HG03442 (cell line): ENCODE measurements at regions not wholly inside any gene's neighbourhood (a gene's known extent, or its start where the extent isn't known, plus 50 kb on each side); places are given as distances from the start of the nearest gene placed in this dataset.
"Not testable (repeated sequence)": the region's sequence is repeated elsewhere in the genome, so short reads cannot be mapped to it uniquely, and the experiment has no call there.

Experiments
- ATAC-seq: cut with Tn5 transposase; IDR thresholded peaks from one replicate; pipeline ENCODE4 v1.9.1; 2021; ENCODE audit warnings: mild to moderate bottlenecking, moderate library complexity; ENCODE audit not compliant: unreplicated experiment

DNA sequence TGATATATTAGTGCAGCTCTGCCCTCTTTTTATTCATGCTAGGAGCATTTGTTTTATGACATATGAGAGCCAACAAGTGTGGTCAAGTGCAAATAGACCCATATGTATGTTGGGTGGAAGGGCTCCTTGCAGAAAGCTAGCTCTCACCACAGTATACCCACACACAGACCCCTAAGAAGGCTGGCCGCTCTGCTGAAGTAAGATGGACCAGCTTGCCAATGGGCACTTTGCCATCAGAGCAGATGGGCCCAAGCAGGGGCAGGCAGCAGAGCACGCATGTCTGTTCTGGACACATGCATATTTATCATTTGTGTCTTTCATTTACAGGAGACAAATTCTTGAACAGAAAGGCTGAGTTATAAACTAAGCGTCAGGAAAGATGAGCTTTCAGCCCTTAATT, 187.5 kb upstream of the DTNA start:
- no peak for ATAC-seq

GRCh38 chr18:34525244-34525643, 184.9 kb upstream of the DTNA start:
- ATAC-seq, result no peak

DNA sequence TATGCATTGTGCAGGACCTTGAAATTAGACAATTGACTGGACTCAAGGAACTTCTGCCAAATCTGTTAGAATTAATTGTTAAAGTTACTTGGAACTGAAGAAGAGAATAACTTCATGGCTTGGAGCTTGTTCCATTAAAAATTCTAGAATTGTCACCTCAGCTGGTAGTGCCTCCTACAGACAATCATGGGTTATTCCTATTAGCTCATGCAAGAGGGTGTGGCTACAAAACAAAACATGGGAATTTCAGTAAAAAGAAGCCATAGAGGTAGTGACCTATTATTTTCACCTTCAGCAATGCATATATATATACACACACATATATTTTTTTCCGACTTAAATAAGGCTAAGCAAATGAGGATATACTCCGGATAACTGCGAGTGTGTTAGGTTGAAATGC, 181.9 kb upstream of the DTNA start:
- ATAC-seq, result no peak

- no peak for ATAC-seq
These were observed 180.5 kb upstream of the DTNA start for GRCh38 chr18:34529358-34530335.

GRCh38 chr18:34531110-34531509, 179.0 kb upstream of the DTNA start:
- no peak for ATAC-seq

- not testable (repeated sequence) for ATAC-seq
These were observed 175.5 kb upstream of the DTNA start for GRCh38 chr18:34534642-34535041.

DNA sequence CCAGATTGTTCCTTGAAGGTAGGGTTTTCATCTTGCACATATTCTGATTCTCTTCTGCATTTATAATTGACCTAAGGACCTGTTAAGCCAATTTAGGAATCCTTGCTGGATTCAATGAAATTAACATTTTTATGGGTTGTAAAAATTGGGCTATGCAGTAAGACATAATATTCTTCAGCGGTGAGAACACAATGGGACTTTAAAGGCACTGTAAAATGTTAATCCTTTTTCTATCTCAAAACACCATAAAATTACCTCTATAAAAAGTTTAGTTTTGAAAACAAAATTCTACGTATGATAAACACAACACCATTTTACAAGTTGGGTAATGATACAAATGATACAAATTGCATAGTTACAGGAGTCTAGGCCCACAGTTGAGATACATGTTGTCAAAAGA, 169.2 kb upstream of the DTNA start:
- ATAC-seq, result no peak

GRCh38 chr18:34542625-34543024, 167.5 kb upstream of the DTNA start:
- no peak for ATAC-seq

DNA sequence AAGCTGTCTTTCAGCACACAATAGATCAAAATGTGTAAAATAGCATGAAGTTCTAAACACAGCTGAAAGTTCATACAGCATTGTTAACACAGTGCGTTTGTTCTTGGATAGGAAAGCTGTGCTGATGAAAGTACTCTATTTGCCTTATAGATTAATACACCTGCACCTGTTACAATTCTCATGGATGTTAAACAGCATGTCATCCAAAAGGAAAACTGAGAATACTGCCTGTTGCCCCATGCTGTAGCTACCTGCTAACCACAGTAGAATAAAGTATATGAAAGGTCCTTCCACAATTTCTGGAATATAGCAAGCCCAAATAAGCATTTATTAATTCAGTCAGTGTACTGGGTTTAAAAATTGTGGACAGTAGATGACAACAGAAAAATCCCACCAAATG, 166.7 kb upstream of the DTNA start:
- ATAC-seq, result no peak

GRCh38 chr18:34543945-34544344, 166.2 kb upstream of the DTNA start:
- no peak for ATAC-seq

DNA sequence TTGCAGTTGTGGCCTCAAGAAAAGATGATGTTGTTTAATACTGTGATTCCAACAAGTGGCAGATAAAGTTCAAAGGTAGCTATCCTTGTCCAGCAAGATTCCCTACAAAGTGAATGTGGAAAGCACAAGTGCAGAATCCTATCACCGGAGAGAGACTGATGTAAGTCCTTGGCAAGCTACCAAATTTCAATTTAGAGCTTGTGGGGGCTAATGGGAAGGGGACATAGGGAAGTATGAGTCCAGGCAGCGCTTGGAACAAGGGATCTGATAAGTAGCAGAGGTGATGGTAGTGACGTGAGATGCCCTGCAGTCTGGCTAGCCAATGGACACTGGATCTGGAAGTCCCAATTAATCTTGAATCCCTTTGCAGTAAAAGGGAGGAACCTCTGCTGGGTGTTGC, 165.2 kb upstream of the DTNA start:
- ATAC-seq, result no peak

DNA sequence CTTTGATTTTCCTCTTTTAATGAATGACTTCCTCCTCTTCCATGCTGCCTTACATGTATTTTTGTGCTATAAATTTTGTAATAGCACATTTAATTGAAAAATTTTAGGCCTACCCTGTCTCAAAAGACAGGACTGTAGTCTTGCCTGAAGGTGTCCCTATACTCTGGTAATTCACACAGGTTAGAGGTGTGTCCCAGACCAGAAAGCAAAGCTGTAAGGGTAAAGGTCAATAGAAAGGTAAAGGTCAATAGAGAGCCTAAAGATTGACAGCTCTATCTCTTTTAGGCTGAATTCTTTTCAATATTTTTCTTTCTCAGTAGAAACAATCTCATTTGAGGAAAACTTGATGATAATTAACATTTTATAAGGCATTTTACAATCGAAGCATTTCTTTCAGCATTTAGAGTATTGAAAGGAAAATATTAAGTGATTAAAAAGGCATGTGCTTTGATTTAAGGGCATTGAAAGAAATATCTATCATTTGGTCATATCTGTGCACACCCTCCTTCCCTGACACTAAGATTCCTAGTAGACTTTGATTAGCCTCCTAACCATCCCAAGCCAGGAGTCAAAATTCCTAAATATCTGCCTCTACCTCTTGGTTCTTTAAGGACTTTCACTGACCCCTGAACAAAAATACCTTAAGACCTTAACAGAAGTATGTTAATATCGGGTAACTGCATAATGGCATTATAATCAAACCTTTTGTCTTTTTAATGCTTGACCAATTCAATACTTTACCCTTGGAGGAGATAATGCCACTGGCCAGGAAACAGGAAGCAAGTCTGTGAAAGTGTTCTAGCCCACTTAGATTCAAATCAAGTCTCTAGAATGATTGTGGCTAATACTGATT, 161.8 kb upstream of the DTNA start:
- no peak for ATAC-seq

DNA sequence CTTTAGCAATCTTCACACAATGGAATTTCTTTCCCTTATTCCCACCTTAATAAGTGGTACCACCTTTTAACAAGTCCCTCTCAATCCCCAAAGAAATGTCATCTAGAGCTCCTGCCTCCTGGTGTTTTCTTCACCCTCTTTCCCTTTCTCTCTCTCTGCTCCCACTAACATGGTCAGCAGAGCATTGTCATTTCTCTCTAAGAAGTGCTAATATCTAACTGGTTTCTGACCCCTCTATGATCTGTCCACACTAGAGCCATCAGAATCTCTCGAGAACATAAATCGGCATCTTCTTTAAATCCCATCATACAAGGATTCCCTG, 161.2 kb upstream of the DTNA start:
- ATAC-seq, result no peak

- ATAC-seq, result no peak
These were observed 160.7 kb upstream of the DTNA start for GRCh38 chr18:34549367-34549766.

GRCh38 chr18:34550156-34550555, 159.9 kb upstream of the DTNA start:
- ATAC-seq, result no peak

GRCh38 chr18:34550902-34551301, 159.2 kb upstream of the DTNA start:
- ATAC-seq, result no peak

DNA sequence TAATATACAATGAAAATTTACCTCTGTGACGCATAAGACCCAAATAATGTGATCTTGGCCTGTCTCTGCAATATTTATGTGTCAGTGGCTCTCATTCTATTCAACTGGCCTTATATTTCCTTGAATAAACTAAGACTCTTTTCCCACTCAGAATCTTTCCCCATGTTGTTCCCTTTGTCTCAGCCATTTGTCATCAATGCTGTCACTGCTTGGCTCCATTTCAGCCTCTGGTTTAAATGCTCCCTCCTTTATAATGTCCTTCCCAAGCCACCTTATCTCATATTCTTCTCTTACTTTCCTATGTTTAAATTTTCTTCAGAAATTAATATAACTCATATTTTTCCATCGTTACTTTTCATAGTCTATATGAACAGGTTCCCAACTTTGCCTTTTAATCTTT, 158.3 kb upstream of the DTNA start:
- ATAC-seq, result no peak

DNA sequence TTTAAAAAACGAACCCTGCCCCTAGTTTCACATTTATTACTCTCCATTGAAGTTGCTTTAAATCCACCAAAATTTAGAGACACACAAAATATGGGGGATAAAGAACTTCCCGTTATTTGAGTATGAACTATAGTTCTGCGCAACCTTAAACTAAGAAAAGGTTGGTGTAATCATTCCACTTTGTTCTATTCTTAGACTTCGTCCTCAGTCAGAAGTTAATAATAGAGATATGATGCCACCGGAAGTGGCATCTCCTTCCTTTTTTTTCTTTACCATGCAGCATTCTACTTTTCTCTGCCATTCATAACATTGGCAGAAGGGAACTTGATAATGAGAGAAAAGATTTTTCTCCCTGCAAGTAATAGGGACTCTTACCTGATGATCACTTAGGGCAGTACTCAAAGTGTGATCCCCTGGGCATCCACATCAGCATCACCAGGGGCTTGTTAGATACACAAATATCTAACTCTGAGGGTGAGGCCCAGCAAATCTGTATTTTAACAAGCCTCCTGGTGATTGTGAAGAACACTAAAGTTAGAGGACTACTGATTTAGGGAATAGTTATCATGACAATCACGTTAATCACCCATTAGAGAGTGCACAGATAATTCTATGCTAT, 147.7 kb upstream of the DTNA start:
- ATAC-seq, result no peak

- ATAC-seq, result no peak
These were observed 142.2 kb upstream of the DTNA start for GRCh38 chr18:34567857-34568256.

GRCh38 chr18:34576622-34577021, 133.5 kb upstream of the DTNA start:
- ATAC-seq, result no peak

DNA sequence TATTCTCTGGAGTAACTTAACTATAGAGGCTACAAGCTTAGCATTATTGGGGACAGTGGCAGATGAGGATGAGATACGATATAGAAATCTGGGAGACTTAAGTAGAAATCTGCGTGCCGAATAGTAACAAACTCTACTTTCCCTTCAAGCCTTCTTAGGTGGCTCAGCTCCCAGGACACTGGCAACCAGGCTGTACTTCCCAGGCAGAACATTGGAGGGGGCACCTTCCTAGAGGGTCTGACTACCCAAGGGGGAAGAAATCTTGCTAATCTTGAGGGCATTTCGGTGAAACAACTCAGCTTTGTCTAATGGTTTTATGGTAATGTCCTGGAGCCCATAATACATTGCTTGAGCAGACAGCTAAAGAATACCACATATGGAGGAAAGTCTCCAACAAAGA, 126.2 kb upstream of the DTNA start:
- ATAC-seq, result no peak

DNA sequence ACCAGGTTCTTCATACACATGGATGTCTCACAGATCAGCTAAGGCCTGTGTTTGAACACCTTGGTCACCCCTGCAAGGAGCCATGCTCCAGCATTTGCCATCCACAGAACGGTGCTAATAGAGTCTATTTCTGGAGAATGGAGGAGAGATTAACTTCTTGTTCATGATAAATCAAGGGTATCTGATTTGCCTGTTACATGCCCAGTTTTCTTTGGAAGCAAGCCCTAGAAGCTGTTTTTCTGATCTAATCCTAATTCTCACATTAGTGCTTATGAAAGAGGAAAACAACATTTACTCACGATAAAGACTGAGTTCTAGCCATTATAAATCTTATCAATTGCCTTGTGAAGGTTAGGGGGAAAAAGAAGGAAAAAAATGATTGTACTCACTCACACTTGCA, 119.6 kb upstream of the DTNA start:
- no peak for ATAC-seq
